ENCODE measurements at regions not wholly inside any gene's neighbourhood (a gene's known extent, or its start where the extent isn't known, plus 50 kb on each side); places are given as distances from the start of the nearest gene placed in this dataset.

DNA sequence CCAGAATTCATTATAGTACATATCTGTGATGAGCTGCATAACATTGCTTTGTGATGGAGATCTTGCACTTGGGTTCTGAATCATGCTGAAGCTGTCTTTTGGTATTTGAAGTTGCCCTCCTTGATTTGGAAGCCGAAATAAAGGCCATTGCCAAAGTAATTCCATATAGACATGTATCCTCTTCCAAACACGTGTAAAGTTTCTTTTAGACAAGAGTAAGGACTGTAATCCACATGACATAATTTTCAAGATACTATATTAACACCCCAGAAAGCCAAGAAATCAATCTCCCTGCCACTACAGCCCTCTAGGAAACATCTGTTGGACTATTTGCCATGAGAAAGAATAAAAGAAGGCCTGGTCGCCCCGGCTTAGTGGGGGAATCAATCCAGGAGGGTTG is 754.2 kb downstream of the FGF9 start:
- H3K4me1 Mint-ChIP-seq (ENCODE audit: low read depth): no peaks in the 10 kb centered on the region
- no peaks in the 10 kb centered on the region for H3K27me3 Mint-ChIP-seq (ENCODE audit: low read depth)
- no peak overlapping the region for H3K4me3 Mint-ChIP-seq
- peaks cover 24% of the 10 kb centered on the region for H3K9me3 Mint-ChIP-seq
- no peak overlapping the region for H3K27ac Mint-ChIP-seq
- H3K36me3 Mint-ChIP-seq (ENCODE audit: low read depth): no peaks in the 10 kb centered on the region

DNA sequence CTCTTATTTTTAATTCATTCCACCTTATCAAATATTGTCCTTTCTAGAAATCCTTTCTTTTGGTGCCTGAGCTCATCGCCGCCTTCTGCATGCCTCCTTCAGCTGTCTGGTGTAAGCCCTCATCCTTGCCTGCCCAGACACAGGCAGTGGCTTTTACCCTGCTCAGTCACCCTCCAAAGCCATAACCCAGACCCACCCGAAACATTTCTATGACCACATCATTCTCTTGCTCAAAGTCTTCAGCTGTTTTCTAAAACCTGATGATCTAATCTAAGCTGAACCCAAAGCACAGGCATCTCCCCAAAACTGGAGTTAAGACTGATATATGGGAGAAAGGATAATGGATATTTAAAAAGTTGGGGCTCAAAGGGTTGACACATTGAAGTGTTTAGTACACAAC is 753.7 kb upstream of the SGCG start:
- Mint-ChIP-seq H3K4me1 (ENCODE audit: low read depth) (no peaks in the 10 kb centered on the region), H3K27me3 (ENCODE audit: low read depth) (no peaks in the 10 kb centered on the region)

DNA sequence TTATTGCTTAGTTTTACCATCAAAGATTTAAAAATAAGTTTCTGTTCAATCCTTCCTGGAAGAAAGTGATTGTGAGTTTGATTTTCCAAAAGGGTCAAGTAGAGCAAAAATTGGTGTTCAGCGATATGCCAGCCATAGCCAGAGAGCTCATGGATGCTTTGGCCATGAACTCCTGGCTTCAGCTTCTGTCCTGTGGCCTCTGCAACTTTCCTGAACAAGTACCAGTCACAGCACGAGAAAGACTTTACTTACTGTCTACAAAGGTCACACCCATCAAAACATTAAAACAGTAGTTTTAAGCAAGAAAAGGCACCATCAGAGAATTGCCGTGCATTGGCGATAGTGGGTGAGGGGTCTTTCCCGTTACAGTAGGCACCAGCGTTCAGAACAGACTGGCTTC is 753.0 kb upstream of the SGCG start:
- Mint-ChIP-seq H3K4me3 (no peak overlapping the region), H3K27me3 (ENCODE audit: low read depth) (no peaks in the 10 kb centered on the region), H3K4me1 (ENCODE audit: low read depth) (no peaks in the 10 kb centered on the region), H3K27ac (no peak overlapping the region), H3K36me3 (ENCODE audit: low read depth) (no peaks in the 10 kb centered on the region), H3K9me3 (peaks cover 23% of the 10 kb centered on the region)

More for the DNA sequence above, 753.7 kb upstream of the SGCG start:
- peaks cover 24% of the 10 kb centered on the region for H3K9me3 Mint-ChIP-seq
- H3K36me3 Mint-ChIP-seq (ENCODE audit: low read depth): no peaks in the 10 kb centered on the region
- H3K27ac Mint-ChIP-seq: no peak overlapping the region
- H3K4me3 Mint-ChIP-seq: no peak overlapping the region

DNA sequence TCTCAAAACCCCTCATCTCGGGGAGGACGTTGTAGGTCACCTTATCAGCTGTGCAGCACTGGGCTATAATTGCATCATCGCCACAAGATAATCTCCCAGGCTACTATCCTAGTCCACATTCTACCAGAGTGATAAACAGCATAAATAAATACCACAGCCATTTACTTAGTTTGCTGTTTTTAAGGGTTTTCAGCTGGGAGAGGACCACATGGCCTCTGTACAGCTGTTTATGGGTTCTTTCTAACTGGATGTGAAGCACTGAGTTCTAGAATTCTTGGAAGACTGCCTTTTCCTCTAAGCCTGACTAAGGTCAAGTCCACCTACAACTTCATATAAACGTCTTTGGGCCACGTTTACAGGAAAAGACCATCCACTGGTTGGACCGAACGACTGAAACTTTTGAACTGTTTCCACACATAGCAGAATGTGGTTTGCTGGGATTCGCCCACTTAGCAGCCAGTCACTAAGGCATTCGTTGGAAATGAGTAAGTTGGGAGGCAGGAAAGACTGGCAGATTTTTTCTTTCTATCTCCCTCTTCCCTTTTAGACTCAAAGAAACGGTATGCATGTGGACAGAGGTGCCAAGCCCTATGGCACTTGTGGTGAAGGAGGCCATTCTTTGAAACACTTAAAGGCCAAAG is 752.5 kb upstream of the SGCG start:
- H3K27ac Mint-ChIP-seq: no peak overlapping the region
- no peak overlapping the region for H3K4me3 Mint-ChIP-seq
- peaks cover 17% of the 10 kb centered on the region for H3K9me3 Mint-ChIP-seq
- H3K27me3 Mint-ChIP-seq (ENCODE audit: low read depth): no peaks in the 10 kb centered on the region
- no peaks in the 10 kb centered on the region for H3K36me3 Mint-ChIP-seq (ENCODE audit: low read depth)
- no peaks in the 10 kb centered on the region for H3K4me1 Mint-ChIP-seq (ENCODE audit: low read depth)

DNA sequence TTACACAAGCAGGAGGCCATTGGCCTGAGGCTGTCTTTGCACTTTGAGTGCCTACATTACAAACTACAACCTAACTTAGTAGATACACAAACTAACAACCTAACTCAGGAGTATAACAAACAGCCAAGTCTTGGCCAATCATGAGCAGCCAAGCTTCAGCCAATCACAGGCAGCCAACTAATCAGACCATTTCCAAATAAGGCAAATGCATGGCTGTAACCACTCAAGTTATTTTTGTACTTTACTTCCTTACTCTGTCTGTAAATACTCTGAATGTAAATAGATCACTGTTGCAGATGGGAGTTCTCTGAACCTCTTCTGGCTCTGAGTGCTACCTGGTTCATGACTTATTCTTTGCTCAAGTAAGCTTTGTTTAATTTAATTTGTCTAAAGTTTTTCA is 748.1 kb upstream of the SGCG start:
- no peaks in the 10 kb centered on the region for H3K27me3 Mint-ChIP-seq (ENCODE audit: low read depth)
- no peaks in the 10 kb centered on the region for H3K36me3 Mint-ChIP-seq (ENCODE audit: low read depth)
- peaks cover 7% of the 10 kb centered on the region for H3K9me3 Mint-ChIP-seq
- no peak overlapping the region for H3K4me3 Mint-ChIP-seq
- no peaks in the 10 kb centered on the region for H3K4me1 Mint-ChIP-seq (ENCODE audit: low read depth)
- no peak overlapping the region for H3K27ac Mint-ChIP-seq

DNA sequence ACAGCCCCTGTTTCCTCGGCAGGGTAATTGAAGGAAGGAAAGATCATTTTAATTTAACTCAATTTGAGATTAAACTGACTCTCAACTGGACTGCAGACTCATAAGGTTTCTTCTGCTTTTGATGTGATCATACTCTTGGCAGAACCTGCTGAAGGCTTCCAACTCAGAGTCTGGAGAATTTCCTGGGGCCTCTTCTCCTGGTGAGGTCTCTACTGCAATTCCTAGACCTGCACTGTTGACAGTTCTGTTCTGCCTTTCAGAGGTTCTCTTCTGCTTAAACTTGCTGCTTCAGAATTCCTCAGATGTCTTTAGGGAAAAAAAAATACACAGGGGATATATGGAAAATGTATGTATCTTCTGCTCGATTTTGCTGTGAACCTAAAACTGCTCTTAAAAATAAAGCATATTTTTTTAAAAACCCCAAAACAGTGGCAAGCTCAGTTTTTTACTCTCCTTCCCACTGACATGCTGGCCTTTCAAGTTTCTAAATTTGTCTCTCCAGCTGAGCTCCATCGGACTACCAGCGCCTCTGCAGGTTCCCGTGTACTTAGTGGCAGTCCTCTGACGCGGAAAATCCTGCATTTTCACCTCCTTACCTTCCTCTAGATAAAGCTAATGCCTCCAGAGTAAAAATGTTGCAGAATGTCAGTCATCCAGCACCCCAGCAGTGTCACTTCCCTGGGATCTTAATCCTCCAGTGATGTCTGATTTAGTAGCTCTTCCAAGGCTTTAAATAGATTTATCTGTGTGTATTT is 733.5 kb upstream of the SGCG start:
- H3K27me3 Mint-ChIP-seq (ENCODE audit: low read depth): no peaks in the 10 kb centered on the region
- H3K4me3 Mint-ChIP-seq: no peak overlapping the region
- no peak overlapping the region for H3K27ac Mint-ChIP-seq
- peaks cover 3% of the 10 kb centered on the region for H3K9me3 Mint-ChIP-seq
- no peaks in the 10 kb centered on the region for H3K36me3 Mint-ChIP-seq (ENCODE audit: low read depth)
- H3K4me1 Mint-ChIP-seq (ENCODE audit: low read depth): no peaks in the 10 kb centered on the region

DNA sequence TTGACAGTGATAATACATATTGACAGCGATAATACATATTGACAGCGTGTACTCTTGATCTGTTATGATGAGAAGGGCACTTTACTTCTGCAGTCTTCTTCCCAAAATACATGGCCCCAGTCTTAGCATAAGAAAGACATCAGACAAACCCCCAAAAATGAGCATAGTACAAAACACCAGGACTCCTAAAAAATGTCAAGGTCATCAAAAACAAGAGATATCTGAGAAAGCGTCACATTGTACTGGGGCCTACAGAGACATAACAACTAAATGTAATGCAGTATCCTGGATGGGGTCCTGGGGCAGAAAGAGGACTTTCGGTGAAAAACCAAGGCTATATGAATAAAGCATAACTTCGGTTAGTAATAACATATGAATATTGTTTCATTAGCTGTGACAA is 731.5 kb upstream of the SGCG start:
- Mint-ChIP-seq H3K4me1 (ENCODE audit: low read depth) (no peaks in the 10 kb centered on the region), H3K27ac (no peak overlapping the region), H3K9me3 (no peaks in the 10 kb centered on the region), H3K4me3 (no peak overlapping the region), H3K36me3 (ENCODE audit: low read depth) (no peaks in the 10 kb centered on the region), H3K27me3 (ENCODE audit: low read depth) (no peaks in the 10 kb centered on the region)

DNA sequence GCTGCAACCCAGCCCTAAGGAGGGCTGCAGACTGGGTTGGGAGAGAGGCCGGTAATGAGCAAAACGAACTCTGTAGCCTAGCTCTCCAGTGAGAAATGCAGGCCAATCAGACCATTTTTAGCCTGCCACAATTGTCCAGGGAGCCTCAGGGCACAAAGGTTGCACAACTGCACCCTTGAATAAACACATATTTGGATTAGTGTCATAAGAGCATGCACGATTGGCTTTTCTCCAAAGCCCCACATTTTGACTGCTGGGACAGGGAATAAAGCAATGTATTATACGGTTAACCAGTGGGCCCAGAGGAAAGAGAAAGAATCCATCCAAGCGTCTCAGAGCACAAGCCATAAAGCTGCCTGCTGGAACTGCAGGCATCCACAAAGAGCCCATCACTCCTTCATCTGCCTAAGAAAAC is 729.4 kb upstream of the SGCG start:
- peaks cover 4% of the 10 kb centered on the region for H3K9me3 Mint-ChIP-seq
- H3K27me3 Mint-ChIP-seq (ENCODE audit: low read depth): no peaks in the 10 kb centered on the region
- H3K36me3 Mint-ChIP-seq (ENCODE audit: low read depth): no peaks in the 10 kb centered on the region
- no peaks in the 10 kb centered on the region for H3K4me1 Mint-ChIP-seq (ENCODE audit: low read depth)
- no peak overlapping the region for H3K4me3 Mint-ChIP-seq
- H3K27ac Mint-ChIP-seq: no peak overlapping the region

DNA sequence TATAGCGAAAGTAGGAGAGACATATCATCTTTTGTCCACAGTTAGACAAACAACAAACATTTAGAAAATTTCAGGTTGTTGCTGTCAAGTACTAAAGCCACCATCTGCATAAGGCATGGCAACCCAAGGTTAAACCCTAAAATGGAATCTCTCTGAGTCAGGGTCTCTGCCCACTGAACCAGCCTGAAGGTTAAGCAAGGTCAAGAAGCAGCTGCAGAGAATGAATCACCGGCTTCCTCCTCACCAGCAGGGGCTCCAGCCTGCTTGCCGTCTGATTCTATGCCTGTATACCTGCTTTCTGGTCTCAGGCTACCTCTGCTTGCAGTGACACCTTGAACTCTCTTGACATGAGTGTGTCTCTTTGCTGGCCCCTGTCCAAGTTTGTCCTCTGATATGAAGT is 726.2 kb upstream of the SGCG start:
- Mint-ChIP-seq H3K4me3 (no peak overlapping the region), H3K27ac (no peak overlapping the region), H3K27me3 (ENCODE audit: low read depth) (no peaks in the 10 kb centered on the region), H3K9me3 (peaks cover 4% of the 10 kb centered on the region), H3K36me3 (ENCODE audit: low read depth) (no peaks in the 10 kb centered on the region), H3K4me1 (ENCODE audit: low read depth) (no peaks in the 10 kb centered on the region)

DNA sequence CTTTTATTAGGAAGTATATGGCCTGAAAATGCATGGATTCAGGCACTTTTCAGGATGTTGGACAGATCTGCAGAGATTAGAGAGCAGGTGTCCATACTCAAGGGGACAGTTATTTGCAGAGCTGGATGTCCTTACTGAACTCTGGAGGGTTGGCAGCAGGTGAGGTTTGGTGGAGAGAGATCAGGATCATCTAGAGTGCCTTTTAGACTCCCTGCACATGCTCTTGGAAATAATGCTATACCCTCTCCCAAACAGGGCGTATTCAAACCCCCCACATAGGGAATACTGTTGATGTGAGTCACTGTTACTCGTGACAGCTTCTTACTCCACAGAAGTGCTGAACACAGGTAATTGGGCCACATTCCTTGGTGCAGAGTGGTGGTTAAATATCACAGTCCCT is 725.7 kb upstream of the SGCG start:
- Mint-ChIP-seq H3K27ac (no peak overlapping the region), H3K4me1 (ENCODE audit: low read depth) (no peaks in the 10 kb centered on the region), H3K27me3 (ENCODE audit: low read depth) (no peaks in the 10 kb centered on the region), H3K4me3 (no peak overlapping the region), H3K9me3 (peaks cover 4% of the 10 kb centered on the region), H3K36me3 (ENCODE audit: low read depth) (no peaks in the 10 kb centered on the region)

DNA sequence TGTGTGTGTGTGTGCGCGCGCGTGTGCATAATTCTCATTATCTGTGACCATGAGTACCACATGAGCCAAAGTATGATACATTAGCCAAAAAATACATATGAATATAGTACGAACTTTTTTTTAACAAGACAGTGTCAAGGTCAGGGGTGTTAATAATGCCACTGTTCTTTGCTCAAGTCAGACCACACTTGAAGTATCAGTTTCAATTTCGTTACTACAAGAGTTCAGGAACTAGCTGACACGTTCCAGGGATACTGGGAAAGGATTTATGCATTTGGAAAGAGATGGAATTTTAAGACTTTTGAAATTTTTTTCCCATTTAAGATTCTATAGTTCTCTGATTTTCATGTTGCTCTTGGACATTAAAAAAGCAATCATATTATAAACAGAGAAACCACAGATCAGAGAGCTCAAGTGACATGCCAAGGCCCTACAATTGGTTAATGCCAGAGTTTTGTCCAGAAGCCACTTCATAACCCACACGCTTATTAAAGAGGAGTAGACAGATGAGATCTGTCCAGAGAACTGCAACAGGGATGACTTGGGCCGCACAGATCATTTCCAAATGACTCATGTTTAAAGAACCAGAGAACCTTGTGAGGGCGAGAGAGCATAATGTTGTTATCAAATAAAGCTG is 718.8 kb upstream of the SGCG start:
- peaks cover 4% of the 10 kb centered on the region for H3K9me3 Mint-ChIP-seq

DNA sequence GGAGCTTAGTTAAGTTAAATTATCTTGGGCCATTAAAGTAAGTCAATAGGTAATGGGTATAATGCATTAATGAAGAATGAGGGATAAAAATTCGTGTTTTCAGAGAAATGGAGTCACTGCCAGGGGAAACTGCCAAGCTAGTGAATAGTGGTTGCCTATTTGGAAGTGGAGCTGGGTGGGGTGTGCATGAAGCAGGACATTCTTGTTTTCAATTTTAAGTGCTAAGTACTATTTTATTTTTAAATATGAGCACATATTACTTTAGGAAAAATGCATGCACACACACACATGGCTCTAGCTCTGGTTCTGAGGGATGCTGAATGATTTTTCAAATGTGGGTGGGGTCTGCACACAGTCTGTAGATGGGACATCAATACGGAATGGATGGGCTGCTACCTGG is 717.7 kb upstream of the SGCG start:
- Mint-ChIP-seq H3K9me3 (peaks cover 4% of the 10 kb centered on the region), H3K27me3 (ENCODE audit: low read depth) (no peaks in the 10 kb centered on the region), H3K4me1 (ENCODE audit: low read depth) (no peaks in the 10 kb centered on the region), H3K36me3 (ENCODE audit: low read depth) (no peaks in the 10 kb centered on the region), H3K27ac (no peak overlapping the region), H3K4me3 (no peak overlapping the region)

More for the DNA sequence above, 718.8 kb upstream of the SGCG start:
- H3K4me3 Mint-ChIP-seq: no peak overlapping the region
- H3K4me1 Mint-ChIP-seq (ENCODE audit: low read depth): no peaks in the 10 kb centered on the region
- no peak overlapping the region for H3K27ac Mint-ChIP-seq
- no peaks in the 10 kb centered on the region for H3K36me3 Mint-ChIP-seq (ENCODE audit: low read depth)
- no peaks in the 10 kb centered on the region for H3K27me3 Mint-ChIP-seq (ENCODE audit: low read depth)

DNA sequence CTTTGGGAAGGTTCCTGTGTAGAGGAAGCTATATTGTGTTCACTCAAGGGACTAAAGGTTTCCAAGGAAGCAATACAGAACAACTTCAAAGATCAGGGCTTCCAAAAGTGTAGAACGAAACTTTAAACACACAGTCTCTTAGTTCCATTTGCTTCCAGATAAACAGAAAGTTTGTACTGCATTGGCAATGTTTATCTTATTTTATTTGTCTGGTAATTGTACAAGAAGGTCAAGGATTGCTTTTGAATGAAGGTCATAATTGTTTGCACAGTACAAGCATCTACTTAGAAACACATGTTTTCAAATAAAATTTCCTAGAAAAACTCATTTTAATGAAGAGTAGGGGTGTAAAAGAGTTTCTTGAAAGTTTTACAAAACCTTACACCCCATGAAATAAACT is 712.7 kb upstream of the SGCG start:
- Mint-ChIP-seq H3K27ac (no peak overlapping the region), H3K9me3 (peaks cover 5% of the 10 kb centered on the region), H3K36me3 (ENCODE audit: low read depth) (no peaks in the 10 kb centered on the region), H3K4me1 (ENCODE audit: low read depth) (no peaks in the 10 kb centered on the region), H3K4me3 (no peak overlapping the region), H3K27me3 (ENCODE audit: low read depth) (no peaks in the 10 kb centered on the region)

DNA sequence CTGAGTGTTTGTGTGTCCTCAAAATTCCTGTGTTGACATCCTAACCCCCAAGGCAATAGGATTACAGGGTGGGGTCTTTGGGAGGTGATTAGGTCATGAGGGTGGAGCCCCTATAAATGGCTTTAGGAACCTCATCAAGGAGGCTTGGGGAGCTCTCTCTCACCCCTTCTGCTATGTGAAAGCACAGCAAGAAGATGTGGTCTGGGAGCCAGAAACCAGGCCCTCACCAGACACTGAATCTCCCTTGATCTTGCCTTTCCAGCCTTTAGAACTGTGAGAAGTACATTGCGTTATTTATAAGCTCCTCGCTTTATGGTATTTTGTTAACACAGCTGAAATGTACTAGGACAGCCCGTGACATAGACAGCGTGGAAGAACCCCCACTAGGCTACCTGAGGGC is 712.0 kb upstream of the SGCG start:
- Mint-ChIP-seq H3K36me3 (ENCODE audit: low read depth) (no peaks in the 10 kb centered on the region), H3K27me3 (ENCODE audit: low read depth) (no peaks in the 10 kb centered on the region), H3K4me1 (ENCODE audit: low read depth) (no peaks in the 10 kb centered on the region), H3K27ac (no peak overlapping the region), H3K9me3 (peaks cover 5% of the 10 kb centered on the region), H3K4me3 (no peak overlapping the region)

DNA sequence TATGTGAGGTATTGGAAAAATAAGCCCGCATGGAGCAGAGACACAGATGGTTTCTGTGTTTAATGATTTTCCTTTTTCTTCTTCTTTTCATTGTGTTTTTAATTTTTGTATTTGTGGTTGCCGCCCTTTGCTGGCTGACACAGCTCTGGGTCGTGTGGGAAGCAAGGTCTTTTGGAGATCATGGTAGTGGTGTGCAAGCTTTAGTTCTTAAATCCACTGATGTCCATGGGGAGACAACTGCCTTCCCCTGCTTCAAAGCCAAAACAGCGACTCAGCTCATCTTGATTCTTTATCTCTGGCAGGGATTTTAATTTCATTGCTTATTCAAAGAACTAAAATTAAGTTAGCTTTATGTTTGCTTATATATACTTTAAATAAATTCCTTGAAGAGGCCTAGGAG is 711.3 kb upstream of the SGCG start:
- Mint-ChIP-seq H3K4me3 (no peak overlapping the region), H3K27me3 (ENCODE audit: low read depth) (no peaks in the 10 kb centered on the region), H3K9me3 (peaks cover 5% of the 10 kb centered on the region), H3K36me3 (ENCODE audit: low read depth) (no peaks in the 10 kb centered on the region), H3K4me1 (ENCODE audit: low read depth) (no peaks in the 10 kb centered on the region), H3K27ac (no peak overlapping the region)
